H9 (cell line): ENCODE measurements at regions not wholly inside any gene's neighbourhood (a gene's known extent, or its start where the extent isn't known, plus 50 kb on each side); places are given as distances from the start of the nearest gene placed in this dataset.

Source experiments
- DNase-seq: peaks from one replicate; pipeline ENCODE4 v3.0.0-alpha.2; 2017
- H2AFZ ChIP-seq: one replicate; pipeline ENCODE4 v1.6.1; 2013; ENCODE audit warnings: mild to moderate bottlenecking, low read length, control low read depth, moderate library complexity
- H2AK5ac ChIP-seq: 2 replicates; pipeline ENCODE4 v1.6.1; 2013; ENCODE audit warnings: low read length, control low read depth, mixed read lengths; ENCODE audit not compliant: insufficient read length
- H2BK120ac ChIP-seq: one replicate; pipeline ENCODE4 v1.6.1; 2013; ENCODE audit warnings: low read depth, mild to moderate bottlenecking, low read length, control low read depth, inconsistent platforms; ENCODE audit not compliant: poor library complexity, severe bottlenecking
- H2BK12ac ChIP-seq: 2 replicates; pipeline ENCODE4 v1.6.1; 2013; ENCODE audit warnings: low read length, control low read depth, mixed read lengths, low read depth; ENCODE audit not compliant: insufficient read length
- H2BK15ac ChIP-seq: 2 replicates; pipeline ENCODE4 v1.6.1; 2013; ENCODE audit warnings: low read depth, low read length, control low read depth
- H2BK20ac ChIP-seq: one replicate; pipeline ENCODE4 v1.6.1; 2013; ENCODE audit warnings: low read depth, mild to moderate bottlenecking, low read length, control low read depth, inconsistent platforms; ENCODE audit not compliant: poor library complexity, severe bottlenecking
- H2BK5ac ChIP-seq: 2 replicates; pipeline ENCODE4 v1.6.1; 2013; ENCODE audit warnings: low read length, control low read depth, mixed read lengths; ENCODE audit not compliant: insufficient read length
- H3K14ac ChIP-seq: 2 replicates; pipeline ENCODE4 v1.6.1; 2013; ENCODE audit warnings: low read length, control low read depth; ENCODE audit not compliant: insufficient read depth
- H3K18ac ChIP-seq: 2 replicates; pipeline ENCODE4 v1.6.1; 2013; ENCODE audit warnings: low read depth, mild to moderate bottlenecking, mixed read lengths, low read length, control low read depth; ENCODE audit not compliant: insufficient read length
- H3K23ac ChIP-seq: 2 replicates; pipeline ENCODE4 v1.6.1; 2013; ENCODE audit warnings: low read length, control low read depth, mixed read lengths, low read depth; ENCODE audit not compliant: insufficient read length
- H3K23me2 ChIP-seq: 2 replicates; pipeline ENCODE4 v1.6.1; 2013; ENCODE audit warnings: low read depth, mild to moderate bottlenecking, mixed read lengths, low read length, control low read depth; ENCODE audit not compliant: insufficient read length, poor library complexity, severe bottlenecking
- H3K27ac ChIP-seq: 2 replicates; pipeline ENCODE4 v1.5.1; 2013; ENCODE audit warnings: low read length, control low read depth, mixed read lengths, low read depth; ENCODE audit not compliant: insufficient read length
- H3K27me3 ChIP-seq: 2 replicates; pipeline ENCODE4 v1.6.1; 2013; ENCODE audit warnings: low read length, control low read depth, inconsistent platforms; ENCODE audit not compliant: insufficient read depth
- H3K4ac ChIP-seq: 2 replicates; pipeline ENCODE4 v1.6.1; 2013; ENCODE audit warnings: low read depth, mild to moderate bottlenecking, control low read depth, inconsistent platforms, low read length, moderate library complexity
- H3K4me1 ChIP-seq: 2 replicates; pipeline ENCODE4 v1.6.1; 2013; ENCODE audit warnings: low read length, control low read depth, inconsistent platforms; ENCODE audit not compliant: insufficient read depth
- H3K4me2 ChIP-seq: 2 replicates; pipeline ENCODE4 v1.6.1; 2013; ENCODE audit warnings: low read length, control low read depth, mixed read lengths; ENCODE audit not compliant: insufficient read length, insufficient read depth
- H3K56ac ChIP-seq: 2 replicates; pipeline ENCODE4 v1.6.1; 2013; ENCODE audit warnings: low read depth, mild to moderate bottlenecking, mixed read lengths, low read length, control low read depth; ENCODE audit not compliant: insufficient read length
- H3K79me1 ChIP-seq: 2 replicates; pipeline ENCODE4 v1.6.1; 2013; ENCODE audit warnings: low read depth, mild to moderate bottlenecking, moderate library complexity, low read length, control low read depth, inconsistent platforms; ENCODE audit not compliant: insufficient read depth, poor library complexity, severe bottlenecking
- H3K79me2 ChIP-seq: 2 replicates; pipeline ENCODE4 v1.6.1; 2013; ENCODE audit warnings: low read length, control low read depth, inconsistent platforms; ENCODE audit not compliant: insufficient read depth
- H3K9ac ChIP-seq: 2 replicates; pipeline ENCODE4 v1.6.1; 2013; ENCODE audit warnings: low read length, control low read depth, mixed read lengths; ENCODE audit not compliant: insufficient read length; ENCODE audit errors: extremely low read depth
- H3K9me3 ChIP-seq: one replicate; pipeline ENCODE4 v1.6.1; 2013; ENCODE audit warnings: low read depth, low read length, inconsistent platforms; ENCODE audit not compliant: control insufficient read depth
- H3T11ph ChIP-seq: one replicate; pipeline ENCODE4 v1.6.1; 2013; ENCODE audit warnings: mild to moderate bottlenecking, low read length, control low read depth, inconsistent platforms
- H4K20me1 ChIP-seq: one replicate; pipeline ENCODE4 v1.6.1; 2013; ENCODE audit not compliant: control insufficient read depth, insufficient read length, insufficient read depth
- H4K5ac ChIP-seq: 2 replicates; pipeline ENCODE4 v1.6.1; 2013; ENCODE audit warnings: low read depth, mild to moderate bottlenecking, mixed read lengths, low read length, control low read depth; ENCODE audit not compliant: insufficient read length
- H4K8ac ChIP-seq: replicated peaks from 2 replicates; pipeline ENCODE4 v1.6.1; 2013; ENCODE audit warnings: low read length, control low read depth, mixed read lengths, low read depth; ENCODE audit not compliant: insufficient read length
- H4K91ac ChIP-seq: 2 replicates; pipeline ENCODE4 v1.6.1; 2013; ENCODE audit warnings: low read depth, mild to moderate bottlenecking, moderate library complexity, mixed read lengths, low read length, control low read depth; ENCODE audit not compliant: insufficient read length
- H3K27ac Mint-ChIP-seq, 3 experiments: 2 replicates in 2 of 3; 3 replicates in 1 of 3; pipeline ENCODE4 v1.8.0; 2020 to 2021; ENCODE audit warnings: mixed read lengths in 3 of 3, mild to moderate bottlenecking in 1 of 3, moderate library complexity in 1 of 3
- H3K27me3 Mint-ChIP-seq: 2 replicates; pipeline ENCODE4 v1.8.0; 2021; ENCODE audit warnings: low read depth, mild to moderate bottlenecking, moderate library complexity, mixed read lengths
- H3K36me3 Mint-ChIP-seq, 3 experiments: 2 replicates in 2 of 3; 3 replicates in 1 of 3; pipeline ENCODE4 v1.8.0; 2020 to 2021; ENCODE audit warnings: low read depth in 3 of 3, mixed read lengths in 3 of 3; ENCODE audit not compliant: insufficient read depth in 1 of 3
- H3K4me1 Mint-ChIP-seq, 2 experiments: 2 replicates each; pipeline ENCODE4 v1.8.0; 2020; ENCODE audit warnings: mixed read lengths in 2 of 2
- H3K4me3 Mint-ChIP-seq, 2 experiments: 2 replicates in 1 of 2; 3 replicates in 1 of 2; pipeline ENCODE4 v1.8.0; 2020 to 2021; ENCODE audit warnings: mild to moderate bottlenecking in 2 of 2, mixed read lengths in 2 of 2, moderate library complexity in 1 of 2
- H3K9me3 Mint-ChIP-seq, 2 experiments: 2 replicates in 1 of 2; 3 replicates in 1 of 2; pipeline ENCODE4 v1.8.0; 2020; ENCODE audit warnings: mild to moderate bottlenecking in 2 of 2, mixed read lengths in 2 of 2, moderate library complexity in 1 of 2
- WGBS: extraction: QIAGEN DNeasy Blood & Tissue Kit; methylation state at CpG from one replicate; pipeline ENCODE4 v1.1.7; 2013; ENCODE audit warnings: missing lambda C conversion rate, low lambda C conversion rate, mixed read lengths; ENCODE audit not compliant: insufficient read length; ENCODE audit errors: extremely low coverage; 5-methylcytosine and 5-hydroxymethylcytosine counted together
- TF ChIP-seq, protein P1 (sequence below): fragments of 200-600 bp; sonication (generic); conservative IDR thresholded peaks from 3 replicates; pipeline ENCODE4 v1.8.0; 2021; ENCODE audit warnings: antibody characterized with exemption, mild to moderate bottlenecking

DNA sequence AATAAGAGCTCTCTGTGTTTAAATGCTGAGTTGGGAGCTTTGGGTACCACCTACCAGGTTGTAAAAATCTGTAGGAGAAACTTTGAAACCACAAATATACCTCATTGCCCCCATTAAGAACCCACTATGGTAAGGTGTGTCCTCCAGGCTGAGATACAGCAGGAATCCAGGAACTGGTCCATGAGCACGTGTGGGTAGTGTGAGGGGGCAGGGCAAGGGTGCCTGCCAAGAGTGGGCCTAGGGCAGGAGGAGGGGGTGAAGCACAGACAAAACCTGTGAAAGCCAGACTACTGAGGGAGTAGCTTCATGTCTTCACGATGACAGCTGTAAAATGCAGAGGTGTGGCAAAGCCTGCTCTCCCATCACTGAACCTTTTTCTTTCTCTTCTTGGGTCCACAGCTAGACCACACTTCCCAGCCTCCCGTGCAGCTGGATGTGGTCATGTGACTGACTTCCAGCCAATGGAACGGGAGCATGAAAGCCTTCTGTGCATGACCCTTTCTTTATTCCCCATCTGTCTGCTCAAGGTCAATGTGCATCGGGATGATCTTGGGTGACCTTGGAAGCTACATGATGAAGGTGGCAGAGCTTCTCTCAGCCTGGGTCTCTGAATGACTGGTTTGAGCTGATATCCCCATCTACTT lies 51.1 kb upstream of the POMGNT2 start:
- H3K4me3 Mint-ChIP-seq, result no peak overlapping the region
- H3K36me3 Mint-ChIP-seq, result no peaks in the 10 kb centered on the region
- Histone ChIP-seq H2BK20ac (no peak overlapping the region), H2BK12ac (no peak overlapping the region), H3K4me1 (peaks cover 4% of the 10 kb centered on the region; the same call in 1 of the 2 replicates), H4K91ac (no peak overlapping the region), H2BK15ac (no peak overlapping the region), H3K23ac (no peak overlapping the region), H2BK120ac (no peak overlapping the region), H3T11ph (no peak overlapping the region), H2AK5ac (no peak overlapping the region), H3K23me2 (no peaks in the 10 kb centered on the region), H3K56ac (no peak overlapping the region), H3K18ac (no peak overlapping the region), H3K79me1 (no peaks in the 10 kb centered on the region), H2AFZ (no peak overlapping the region), H4K5ac (no peak overlapping the region), H2BK5ac (no peak overlapping the region), H3K9ac (no peak overlapping the region), H4K8ac (no peak overlapping the region), H3K9me3 (no peaks in the 10 kb centered on the region), H3K14ac (no peak overlapping the region), H3K27me3 (no peaks in the 10 kb centered on the region), H3K27ac (no peak overlapping the region), H3K4ac (no peak overlapping the region), H3K4me2 (no peak overlapping the region), H3K79me2 (no peaks in the 10 kb centered on the region), H4K20me1 (no peaks in the 10 kb centered on the region)
- no CpG with 5 or more reads among the region's 5 CpGs for WGBS
- H3K27ac Mint-ChIP-seq, result no peak overlapping the region
- no peaks in the 10 kb centered on the region for H3K9me3 Mint-ChIP-seq
- TF ChIP-seq, protein P1, sequence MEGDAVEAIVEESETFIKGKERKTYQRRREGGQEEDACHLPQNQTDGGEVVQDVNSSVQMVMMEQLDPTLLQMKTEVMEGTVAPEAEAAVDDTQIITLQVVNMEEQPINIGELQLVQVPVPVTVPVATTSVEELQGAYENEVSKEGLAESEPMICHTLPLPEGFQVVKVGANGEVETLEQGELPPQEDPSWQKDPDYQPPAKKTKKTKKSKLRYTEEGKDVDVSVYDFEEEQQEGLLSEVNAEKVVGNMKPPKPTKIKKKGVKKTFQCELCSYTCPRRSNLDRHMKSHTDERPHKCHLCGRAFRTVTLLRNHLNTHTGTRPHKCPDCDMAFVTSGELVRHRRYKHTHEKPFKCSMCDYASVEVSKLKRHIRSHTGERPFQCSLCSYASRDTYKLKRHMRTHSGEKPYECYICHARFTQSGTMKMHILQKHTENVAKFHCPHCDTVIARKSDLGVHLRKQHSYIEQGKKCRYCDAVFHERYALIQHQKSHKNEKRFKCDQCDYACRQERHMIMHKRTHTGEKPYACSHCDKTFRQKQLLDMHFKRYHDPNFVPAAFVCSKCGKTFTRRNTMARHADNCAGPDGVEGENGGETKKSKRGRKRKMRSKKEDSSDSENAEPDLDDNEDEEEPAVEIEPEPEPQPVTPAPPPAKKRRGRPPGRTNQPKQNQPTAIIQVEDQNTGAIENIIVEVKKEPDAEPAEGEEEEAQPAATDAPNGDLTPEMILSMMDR, result no peak
- DNase-seq, result no peak
- H3K4me1 Mint-ChIP-seq, result peaks cover 11 to 16% of the 10 kb centered on the region in 2 experiments
- peaks cover 13% of the 10 kb centered on the region for H3K27me3 Mint-ChIP-seq
